SK-N-SH treated with all-trans-retinoic acid at 6 μM for 48 hours (cell line): ENCODE measurements at regions not wholly inside any gene's neighbourhood (a gene's known extent, or its start where the extent isn't known, plus 50 kb on each side); places are given as distances from the start of the nearest gene placed in this dataset.

ENCODE experiments used
- ATAC-seq: fragments of 200-7000 bp; cut with Tn5 transposase; 3 replicates; pipeline ENCODE4 v1.9.1; 2020; ENCODE audit warnings: mild to moderate bottlenecking, moderate library complexity
- ARNTL ChIP-seq: fragments of 450-650 bp; formaldehyde crosslinking; IDR thresholded peaks from 2 replicates; pipeline ENCODE4 v1.5.0; 2020; ENCODE audit warnings: low read depth, mild to moderate bottlenecking, moderate library complexity, borderline replicate concordance
- BACH2 ChIP-seq: fragments of 250-450 bp; sonication (Bioruptor Pico); IDR thresholded peaks from 2 replicates; pipeline ENCODE4 v1.9.0; 2021; ENCODE audit warnings: mild to moderate bottlenecking, borderline replicate concordance
- CSDC2 ChIP-seq: fragments of 250-450 bp; sonication (Bioruptor Pico); IDR thresholded peaks from 2 replicates; pipeline ENCODE4 v1.5.0; 2020; ENCODE audit warnings: mild to moderate bottlenecking, moderate library complexity
- ESRRG ChIP-seq: fragments of 250-450 bp; sonication (Bioruptor Pico); IDR thresholded peaks from 2 replicates; pipeline ENCODE4 v1.6.1; 2021; ENCODE audit warnings: mild to moderate bottlenecking
- GLIS3 ChIP-seq: fragments of 250-450 bp; sonication (Bioruptor Pico); IDR thresholded peaks from 2 replicates; pipeline ENCODE4 v1.5.0; 2020; ENCODE audit warnings: mild to moderate bottlenecking, moderate library complexity
- ISL1 ChIP-seq: fragments of 250-450 bp; sonication (Bioruptor Pico); IDR thresholded peaks from 2 replicates; pipeline ENCODE4 v2.1.2; 2022; ENCODE audit warnings: mild to moderate bottlenecking, moderate library complexity
- OSR1 ChIP-seq: fragments of 250-450 bp; sonication (Bioruptor Pico); IDR thresholded peaks from 2 replicates; pipeline ENCODE4 v1.8.0; 2022; ENCODE audit warnings: moderate library complexity, mild to moderate bottlenecking, inconsistent platforms
- POU6F1 ChIP-seq: fragments of 250-450 bp; sonication (Bioruptor Pico); IDR thresholded peaks from 2 replicates; pipeline ENCODE4 v1.8.0; 2021; ENCODE audit warnings: low read depth, mild to moderate bottlenecking, moderate library complexity, borderline replicate concordance
- RARB ChIP-seq: fragments of 250-450 bp; sonication (Bioruptor Pico); IDR thresholded peaks from 2 replicates; pipeline ENCODE4 v1.8.0; 2021; ENCODE audit warnings: mild to moderate bottlenecking, moderate library complexity
- SNAI2 ChIP-seq: fragments of 250-450 bp; sonication (Bioruptor Pico); IDR thresholded peaks from 2 replicates; pipeline ENCODE4 v1.5.0; 2020; ENCODE audit warnings: mild to moderate bottlenecking, moderate library complexity
- TOX ChIP-seq: fragments of 250-450 bp; sonication (Bioruptor Pico); IDR thresholded peaks from 2 replicates; pipeline ENCODE4 v1.8.0; 2021; ENCODE audit warnings: mild to moderate bottlenecking, moderate library complexity, borderline replicate concordance
- ZNF565 ChIP-seq: fragments of 450-650 bp; formaldehyde crosslinking; conservative IDR thresholded peaks from 2 replicates; pipeline ENCODE4 v1.5.0; 2020; ENCODE audit warnings: low read depth, mild to moderate bottlenecking, moderate library complexity
- ZNF70 ChIP-seq: fragments of 450-650 bp; formaldehyde crosslinking; IDR thresholded peaks from 2 replicates; pipeline ENCODE4 v1.5.0; 2020; ENCODE audit warnings: mild to moderate bottlenecking, moderate library complexity
- ZNF8 ChIP-seq: fragments of 450-650 bp; formaldehyde crosslinking; IDR thresholded peaks from 2 replicates; pipeline ENCODE4 v1.5.0; 2020; ENCODE audit warnings: mild to moderate bottlenecking, moderate library complexity
- TF ChIP-seq, protein P1 (sequence below): fragments of 250-450 bp; sonication (Bioruptor Pico); IDR thresholded peaks from 2 replicates; pipeline ENCODE4 v1.5.1; 2021; ENCODE audit warnings: mild to moderate bottlenecking, moderate library complexity
- TF ChIP-seq, protein P2 (sequence below): fragments of 250-450 bp; sonication (Bioruptor Pico); IDR thresholded peaks from 2 replicates; pipeline ENCODE4 v1.8.0; 2020; ENCODE audit warnings: mild to moderate bottlenecking, moderate library complexity, borderline replicate concordance
- TF ChIP-seq, protein P3 (sequence below): fragments of 250-450 bp; sonication (Bioruptor Pico); IDR thresholded peaks from 2 replicates; pipeline ENCODE4 v1.5.1; 2020; ENCODE audit warnings: low read depth, mild to moderate bottlenecking, moderate library complexity
- TF ChIP-seq, protein P4 (sequence below): fragments of 250-450 bp; sonication (Bioruptor Pico); IDR thresholded peaks from 2 replicates; pipeline ENCODE4 v1.5.0; 2020; ENCODE audit warnings: mild to moderate bottlenecking, moderate library complexity

GRCh38 chrX:38890963-38891362, 89.7 kb downstream of the MID1IP1 start:
- TF ChIP-seq, protein P1, sequence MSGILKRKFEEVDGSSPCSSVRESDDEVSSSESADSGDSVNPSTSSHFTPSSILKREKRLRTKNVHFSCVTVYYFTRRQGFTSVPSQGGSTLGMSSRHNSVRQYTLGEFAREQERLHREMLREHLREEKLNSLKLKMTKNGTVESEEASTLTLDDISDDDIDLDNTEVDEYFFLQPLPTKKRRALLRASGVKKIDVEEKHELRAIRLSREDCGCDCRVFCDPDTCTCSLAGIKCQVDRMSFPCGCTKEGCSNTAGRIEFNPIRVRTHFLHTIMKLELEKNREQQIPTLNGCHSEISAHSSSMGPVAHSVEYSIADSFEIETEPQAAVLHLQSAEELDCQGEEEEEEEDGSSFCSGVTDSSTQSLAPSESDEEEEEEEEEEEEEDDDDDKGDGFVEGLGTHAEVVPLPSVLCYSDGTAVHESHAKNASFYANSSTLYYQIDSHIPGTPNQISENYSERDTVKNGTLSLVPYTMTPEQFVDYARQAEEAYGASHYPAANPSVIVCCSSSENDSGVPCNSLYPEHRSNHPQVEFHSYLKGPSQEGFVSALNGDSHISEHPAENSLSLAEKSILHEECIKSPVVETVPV (CRISPR knock-in tag), result no peak
- no peak for TF ChIP-seq OSR1 (CRISPR knock-in tag)
- no peak for TF ChIP-seq POU6F1 (CRISPR knock-in tag)
- TF ChIP-seq, all 23 proteins: peak for 0
- ATAC-seq, result no peak

DNA sequence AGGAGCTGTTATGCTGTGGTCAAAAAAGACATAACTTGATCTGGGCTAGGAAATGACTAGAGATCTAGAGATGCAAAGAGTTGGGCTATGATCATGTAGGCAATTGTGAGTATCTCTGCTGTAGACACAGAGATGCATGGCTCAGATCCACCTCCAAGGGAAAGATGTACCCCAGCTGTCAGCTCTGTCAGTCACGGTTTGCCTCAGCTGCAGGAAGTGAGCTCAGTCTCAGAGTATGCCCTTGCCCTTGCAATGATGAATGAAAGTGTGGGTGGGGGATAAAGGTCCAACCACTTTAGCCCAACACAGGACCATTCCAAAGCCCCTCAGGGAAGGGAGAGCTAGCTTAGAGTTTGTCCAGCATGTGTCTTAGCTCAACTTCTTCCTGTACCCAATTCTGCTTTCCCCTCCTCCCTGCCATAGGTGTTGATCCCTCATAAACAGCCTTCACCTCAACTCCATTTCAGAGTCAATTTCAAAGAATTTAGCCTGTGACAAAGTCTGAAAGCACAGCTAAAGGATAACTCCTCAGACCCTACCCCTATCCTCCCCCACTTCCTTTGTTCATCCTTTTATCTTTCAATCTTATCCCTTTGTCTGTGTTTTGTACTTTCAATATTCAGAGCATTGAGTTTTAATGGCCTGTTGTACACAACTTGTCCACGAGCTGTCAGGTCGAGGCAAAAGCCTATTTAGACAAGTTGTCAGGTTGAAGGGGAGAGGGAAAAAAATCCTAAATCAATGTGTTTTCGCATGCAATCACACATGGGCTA, 90.6 kb downstream of the MID1IP1 start:
- TF ChIP-seq ZNF70, result no peak
- TF ChIP-seq ISL1, result no peak
- TF ChIP-seq OSR1 (CRISPR knock-in tag), result no peak
- TF ChIP-seq ESRRG, result no peak
- TF ChIP-seq RARB (CRISPR knock-in tag), result no peak
- TF ChIP-seq, protein P2, sequence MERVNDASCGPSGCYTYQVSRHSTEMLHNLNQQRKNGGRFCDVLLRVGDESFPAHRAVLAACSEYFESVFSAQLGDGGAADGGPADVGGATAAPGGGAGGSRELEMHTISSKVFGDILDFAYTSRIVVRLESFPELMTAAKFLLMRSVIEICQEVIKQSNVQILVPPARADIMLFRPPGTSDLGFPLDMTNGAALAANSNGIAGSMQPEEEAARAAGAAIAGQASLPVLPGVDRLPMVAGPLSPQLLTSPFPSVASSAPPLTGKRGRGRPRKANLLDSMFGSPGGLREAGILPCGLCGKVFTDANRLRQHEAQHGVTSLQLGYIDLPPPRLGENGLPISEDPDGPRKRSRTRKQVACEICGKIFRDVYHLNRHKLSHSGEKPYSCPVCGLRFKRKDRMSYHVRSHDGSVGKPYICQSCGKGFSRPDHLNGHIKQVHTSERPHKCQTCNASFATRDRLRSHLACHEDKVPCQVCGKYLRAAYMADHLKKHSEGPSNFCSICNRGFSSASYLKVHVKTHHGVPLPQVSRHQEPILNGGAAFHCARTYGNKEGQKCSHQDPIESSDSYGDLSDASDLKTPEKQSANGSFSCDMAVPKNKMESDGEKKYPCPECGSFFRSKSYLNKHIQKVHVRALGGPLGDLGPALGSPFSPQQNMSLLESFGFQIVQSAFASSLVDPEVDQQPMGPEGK (CRISPR knock-in tag), result no peak
- no peak for TF ChIP-seq TOX
- TF ChIP-seq SNAI2 (CRISPR knock-in tag), result no peak
- TF ChIP-seq, protein P3, sequence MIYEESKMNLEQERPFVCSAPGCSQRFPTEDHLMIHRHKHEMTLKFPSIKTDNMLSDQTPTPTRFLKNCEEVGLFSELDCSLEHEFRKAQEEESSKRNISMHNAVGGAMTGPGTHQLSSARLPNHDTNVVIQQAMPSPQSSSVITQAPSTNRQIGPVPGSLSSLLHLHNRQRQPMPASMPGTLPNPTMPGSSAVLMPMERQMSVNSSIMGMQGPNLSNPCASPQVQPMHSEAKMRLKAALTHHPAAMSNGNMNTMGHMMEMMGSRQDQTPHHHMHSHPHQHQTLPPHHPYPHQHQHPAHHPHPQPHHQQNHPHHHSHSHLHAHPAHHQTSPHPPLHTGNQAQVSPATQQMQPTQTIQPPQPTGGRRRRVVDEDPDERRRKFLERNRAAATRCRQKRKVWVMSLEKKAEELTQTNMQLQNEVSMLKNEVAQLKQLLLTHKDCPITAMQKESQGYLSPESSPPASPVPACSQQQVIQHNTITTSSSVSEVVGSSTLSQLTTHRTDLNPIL, result no peak
- TF ChIP-seq GLIS3 (CRISPR knock-in tag), result no peak
- TF ChIP-seq ZNF8 (CRISPR knock-in tag), result no peak
- TF ChIP-seq CSDC2, result no peak
- TF ChIP-seq BACH2, result no peak
- TF ChIP-seq, protein P1 (CRISPR knock-in tag), result no peak
- no peak for TF ChIP-seq ZNF565
- ATAC-seq, result no peak

- no peak for ATAC-seq
- TF ChIP-seq GLIS3 (CRISPR knock-in tag) (no peak), POU6F1 (CRISPR knock-in tag) (no peak), OSR1 (CRISPR knock-in tag) (no peak), SNAI2 (CRISPR knock-in tag) (no peak), RARB (CRISPR knock-in tag) (no peak), BACH2 (no peak), ARNTL (CRISPR knock-in tag) (no peak)
- TF ChIP-seq, protein P4, sequence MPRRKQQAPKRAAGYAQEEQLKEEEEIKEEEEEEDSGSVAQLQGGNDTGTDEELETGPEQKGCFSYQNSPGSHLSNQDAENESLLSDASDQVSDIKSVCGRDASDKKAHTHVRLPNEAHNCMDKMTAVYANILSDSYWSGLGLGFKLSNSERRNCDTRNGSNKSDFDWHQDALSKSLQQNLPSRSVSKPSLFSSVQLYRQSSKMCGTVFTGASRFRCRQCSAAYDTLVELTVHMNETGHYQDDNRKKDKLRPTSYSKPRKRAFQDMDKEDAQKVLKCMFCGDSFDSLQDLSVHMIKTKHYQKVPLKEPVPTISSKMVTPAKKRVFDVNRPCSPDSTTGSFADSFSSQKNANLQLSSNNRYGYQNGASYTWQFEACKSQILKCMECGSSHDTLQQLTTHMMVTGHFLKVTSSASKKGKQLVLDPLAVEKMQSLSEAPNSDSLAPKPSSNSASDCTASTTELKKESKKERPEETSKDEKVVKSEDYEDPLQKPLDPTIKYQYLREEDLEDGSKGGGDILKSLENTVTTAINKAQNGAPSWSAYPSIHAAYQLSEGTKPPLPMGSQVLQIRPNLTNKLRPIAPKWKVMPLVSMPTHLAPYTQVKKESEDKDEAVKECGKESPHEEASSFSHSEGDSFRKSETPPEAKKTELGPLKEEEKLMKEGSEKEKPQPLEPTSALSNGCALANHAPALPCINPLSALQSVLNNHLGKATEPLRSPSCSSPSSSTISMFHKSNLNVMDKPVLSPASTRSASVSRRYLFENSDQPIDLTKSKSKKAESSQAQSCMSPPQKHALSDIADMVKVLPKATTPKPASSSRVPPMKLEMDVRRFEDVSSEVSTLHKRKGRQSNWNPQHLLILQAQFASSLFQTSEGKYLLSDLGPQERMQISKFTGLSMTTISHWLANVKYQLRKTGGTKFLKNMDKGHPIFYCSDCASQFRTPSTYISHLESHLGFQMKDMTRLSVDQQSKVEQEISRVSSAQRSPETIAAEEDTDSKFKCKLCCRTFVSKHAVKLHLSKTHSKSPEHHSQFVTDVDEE (CRISPR knock-in tag), result no peak
- TF ChIP-seq, protein P2 (CRISPR knock-in tag), result no peak
- TF ChIP-seq, protein P3, result no peak
Observed at GRCh38 chrX:38893441-38893840, 92.2 kb downstream of the MID1IP1 start.
